Fibroblast of skin of back (primary cell): ENCODE measurements at regions not wholly inside any gene's neighbourhood (a gene's known extent, or its start where the extent isn't known, plus 50 kb on each side); places are given as distances from the start of the nearest gene placed in this dataset.
"Not testable (repeated sequence)": the region's sequence is repeated elsewhere in the genome, so short reads cannot be mapped to it uniquely, and the experiment has no call there.

ENCODE experiments used
- DNase-seq: peaks from one replicate; pipeline ENCODE4 v3.0.0-alpha.2; 2013

DNA sequence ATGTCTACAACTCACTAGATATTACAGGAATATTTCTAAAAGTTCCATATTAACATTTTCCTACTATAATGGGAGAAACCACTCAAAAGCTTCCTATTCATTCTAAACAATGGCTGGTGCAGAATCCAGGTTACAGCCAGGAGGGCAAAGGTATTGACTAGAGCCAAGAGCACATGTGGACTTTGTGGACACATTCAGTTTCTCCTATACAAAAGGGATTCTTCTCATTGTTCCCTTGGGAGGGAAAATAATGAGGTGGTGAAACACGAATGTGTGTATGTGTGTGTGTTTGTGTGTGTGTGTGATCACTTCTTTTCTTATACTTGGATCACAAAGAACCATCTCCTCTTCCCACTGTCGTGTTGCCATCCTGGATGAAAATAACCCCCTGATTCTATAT lies 1000.0 kb downstream of the ADGRL2 start:
- no peak for DNase-seq

GRCh38 chr1:82799261-82799660 lies 998.5 kb downstream of the ADGRL2 start:
- DNase-seq, result no peak

DNA sequence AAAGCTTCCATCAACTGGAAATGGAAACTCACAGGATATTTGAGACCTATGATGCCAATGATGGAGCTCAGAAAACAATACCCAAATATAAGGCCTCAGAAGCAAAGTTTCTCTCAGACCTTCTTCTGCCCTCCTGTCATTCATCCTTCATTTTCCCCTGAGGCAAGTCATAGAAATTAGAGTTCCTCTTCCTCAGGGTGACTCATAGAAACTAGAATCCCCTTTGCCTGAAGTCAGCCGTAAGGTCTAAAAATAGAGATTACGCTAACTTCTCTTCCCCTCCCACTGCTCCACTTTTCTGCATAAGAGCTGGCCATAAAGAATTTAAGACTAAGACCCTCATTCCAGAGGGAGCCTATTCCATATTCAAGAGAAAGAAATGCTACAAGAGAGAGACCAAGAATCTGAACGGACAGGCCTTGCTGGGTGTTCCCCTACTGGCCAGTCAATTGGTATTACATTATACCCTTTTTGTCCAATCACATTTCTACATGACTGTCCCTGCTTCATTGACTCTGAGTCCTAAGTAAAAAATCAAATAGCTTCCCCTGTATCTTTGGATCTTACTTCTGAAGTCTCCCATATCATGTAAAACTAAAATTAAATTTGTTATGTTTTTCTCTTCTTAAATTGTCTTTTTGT lies 994.9 kb downstream of the ADGRL2 start:
- DNase-seq, result peak; percentile 12

GRCh38 chr1:82792151-82792550 lies 991.4 kb downstream of the ADGRL2 start:
- no peak for DNase-seq

DNA sequence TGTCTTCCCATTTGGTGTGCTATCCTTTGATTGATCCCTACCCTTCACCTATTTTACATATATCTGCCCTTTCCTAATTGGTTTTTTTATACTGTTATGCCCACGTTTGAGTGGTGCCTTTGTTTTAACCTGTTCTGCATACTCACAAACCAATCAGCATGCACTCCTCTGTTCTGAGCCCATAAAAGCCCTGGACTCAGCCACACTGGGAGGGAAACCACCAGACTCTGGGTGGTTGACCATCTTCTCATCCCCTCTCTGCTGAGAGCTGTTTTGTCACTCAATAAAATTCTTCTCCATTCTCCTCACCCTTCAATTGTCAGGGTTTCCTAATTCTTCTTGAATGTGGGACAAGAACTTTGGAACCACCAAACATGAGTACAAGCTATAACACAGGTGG lies 989.8 kb downstream of the ADGRL2 start:
- DNase-seq, result no peak

- no peak for DNase-seq
These were observed 987.9 kb downstream of the ADGRL2 start for GRCh38 chr1:82788660-82789059.

GRCh38 chr1:82788038-82788437 lies 987.3 kb downstream of the ADGRL2 start:
- no peak for DNase-seq

GRCh38 chr1:82786883-82787282 lies 986.1 kb downstream of the ADGRL2 start:
- no peak for DNase-seq

GRCh38 chr1:82785268-82785790 lies 984.6 kb downstream of the ADGRL2 start:
- peak; percentile 20 for DNase-seq

- no peak for DNase-seq
These were observed 982.3 kb downstream of the ADGRL2 start for GRCh38 chr1:82783044-82783443.

DNA sequence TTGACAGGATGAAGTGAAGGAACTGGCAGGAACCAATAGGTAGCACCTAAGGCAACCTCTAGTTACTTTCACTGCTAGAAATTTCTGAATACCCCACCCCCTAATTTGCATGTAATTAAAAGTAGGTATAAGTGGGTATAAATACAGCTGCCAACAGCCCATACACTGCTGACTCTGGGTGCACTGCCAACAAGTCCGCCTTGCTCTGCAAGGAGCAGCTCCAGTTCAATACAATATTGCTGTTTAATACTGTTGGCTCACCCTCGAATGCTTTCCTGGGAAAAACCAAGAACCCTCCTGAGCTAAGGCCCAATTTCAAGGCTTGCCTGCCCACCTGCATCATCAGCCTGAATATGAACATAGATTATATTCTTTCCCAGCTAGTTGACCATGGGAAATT lies 981.9 kb downstream of the ADGRL2 start:
- DNase-seq, result no peak

DNA sequence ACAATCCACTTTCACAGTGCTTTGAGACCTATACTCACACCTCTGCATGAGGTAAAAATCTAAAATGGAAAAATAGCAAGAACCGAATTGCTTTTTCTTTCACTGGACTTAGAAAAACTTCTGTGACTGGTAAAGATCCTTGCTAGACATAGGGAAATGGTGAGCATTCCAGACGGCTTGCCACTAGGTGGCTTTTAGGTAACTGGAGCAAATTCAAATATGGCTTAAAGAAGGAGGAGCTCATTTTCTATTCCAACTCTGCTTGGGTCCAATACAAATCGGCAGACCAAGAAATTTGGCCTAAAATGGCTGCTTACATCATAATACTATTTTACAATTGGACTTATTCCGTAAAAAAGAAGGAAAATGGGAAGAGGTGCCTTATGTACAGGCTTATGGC lies 977.9 kb downstream of the ADGRL2 start:
- DNase-seq, result no peak

DNA sequence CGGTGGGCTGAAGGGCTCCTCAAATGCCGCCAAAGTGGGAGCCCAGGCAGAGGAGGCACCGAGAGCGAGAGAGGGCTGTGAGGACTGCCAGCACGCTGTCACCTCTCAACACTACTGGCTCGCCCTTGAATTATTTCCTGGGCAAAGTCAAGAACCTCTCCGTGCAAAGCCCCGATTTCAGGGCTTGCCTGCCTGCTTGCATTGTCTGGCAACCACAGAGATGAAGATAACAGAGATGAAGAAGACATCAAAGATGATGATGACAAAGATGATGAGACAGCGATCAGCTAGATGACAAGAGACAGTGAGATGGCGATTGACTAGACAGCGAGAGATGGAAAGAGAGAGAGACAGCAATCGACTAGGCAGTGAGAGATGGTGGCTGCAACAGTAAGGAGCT lies 976.5 kb downstream of the ADGRL2 start:
- no peak for DNase-seq

DNA sequence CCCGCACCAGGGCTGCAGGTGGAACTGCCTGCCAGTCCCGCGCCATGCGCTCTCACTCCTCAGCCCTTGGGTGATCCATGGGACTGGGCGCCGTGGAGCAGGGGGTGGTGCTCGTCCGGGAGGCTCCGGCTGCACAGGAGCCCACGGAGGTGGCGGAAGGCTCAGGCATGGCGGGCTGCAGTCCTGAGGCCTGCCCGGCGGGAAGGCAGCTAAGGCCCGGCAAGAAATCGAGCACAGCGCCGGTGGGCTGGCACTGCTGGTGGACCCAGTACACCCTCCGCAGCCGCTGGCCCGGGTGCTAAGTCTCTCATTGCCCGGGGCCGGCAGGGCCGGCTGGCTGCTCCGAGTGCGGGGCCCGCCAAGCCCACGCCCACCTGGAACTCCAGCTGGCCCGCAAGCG lies 976.0 kb downstream of the ADGRL2 start:
- DNase-seq, result not testable (repeated sequence)

GRCh38 chr1:82775406-82776000 lies 974.8 kb downstream of the ADGRL2 start:
- DNase-seq, result peak; percentile 27

GRCh38 chr1:82762829-82763532 lies 962.2 kb downstream of the ADGRL2 start:
- no peak for DNase-seq

DNA sequence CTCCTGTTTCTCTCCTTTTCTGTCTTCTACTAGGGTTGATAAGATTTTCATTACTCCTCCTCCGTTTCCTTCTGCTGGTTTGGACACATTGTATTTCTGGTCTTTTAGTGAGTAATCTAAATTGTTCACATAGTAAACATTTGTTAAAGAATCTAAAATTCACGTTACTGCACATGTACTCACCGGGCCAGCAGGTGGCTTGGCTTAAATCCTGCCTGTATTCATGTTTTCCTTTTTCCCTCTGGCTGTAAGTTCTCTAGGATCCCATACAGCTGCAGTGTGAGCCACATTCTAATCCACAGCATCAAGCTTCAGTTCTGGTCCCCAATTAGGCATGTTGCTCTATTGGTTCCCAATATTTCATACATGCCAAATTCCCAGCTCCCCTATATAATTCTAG lies 958.3 kb downstream of the ADGRL2 start:
- DNase-seq, result no peak

GRCh38 chr1:82755671-82756070 lies 954.9 kb downstream of the ADGRL2 start:
- DNase-seq, result no peak

GRCh38 chr1:82755191-82755590 lies 954.5 kb downstream of the ADGRL2 start:
- no peak for DNase-seq

DNA sequence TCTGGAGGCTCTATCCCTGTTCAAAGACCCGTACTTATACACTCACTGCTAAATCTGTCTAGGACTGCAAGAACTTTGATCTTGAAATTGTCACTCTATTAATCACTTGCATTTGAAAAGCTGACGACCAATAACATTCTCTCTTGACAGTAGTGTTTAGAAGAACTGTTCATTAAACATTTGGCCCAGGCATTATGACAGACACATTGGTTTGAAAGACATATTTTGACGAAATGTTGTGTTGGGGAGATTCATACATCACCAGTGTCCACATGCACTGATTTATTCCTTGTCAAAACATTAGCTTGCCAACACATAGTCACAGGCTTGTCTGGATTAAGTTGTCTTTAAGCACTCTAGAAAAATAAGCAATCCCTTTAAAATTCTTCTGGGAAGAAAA lies 951.3 kb downstream of the ADGRL2 start:
- DNase-seq, result no peak

DNA sequence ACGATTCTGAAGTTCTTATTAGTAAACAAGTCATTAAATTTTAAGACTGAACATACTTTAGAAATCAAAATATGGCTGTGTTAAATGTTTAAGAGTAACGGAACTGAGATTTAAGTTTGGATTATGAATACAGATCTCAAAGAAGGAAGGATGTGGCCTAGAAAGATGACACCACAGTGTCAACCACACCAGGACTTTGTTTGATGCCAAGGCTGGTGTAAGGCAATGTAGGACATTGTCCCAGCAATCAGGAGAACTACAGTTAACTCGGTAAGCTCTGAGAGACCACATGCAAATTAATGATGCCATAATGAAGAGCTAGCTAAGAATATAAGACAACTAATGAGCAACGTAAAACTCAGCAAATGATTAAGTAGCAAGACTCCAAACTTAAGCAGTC lies 932.9 kb downstream of the ADGRL2 start:
- no peak for DNase-seq

DNA sequence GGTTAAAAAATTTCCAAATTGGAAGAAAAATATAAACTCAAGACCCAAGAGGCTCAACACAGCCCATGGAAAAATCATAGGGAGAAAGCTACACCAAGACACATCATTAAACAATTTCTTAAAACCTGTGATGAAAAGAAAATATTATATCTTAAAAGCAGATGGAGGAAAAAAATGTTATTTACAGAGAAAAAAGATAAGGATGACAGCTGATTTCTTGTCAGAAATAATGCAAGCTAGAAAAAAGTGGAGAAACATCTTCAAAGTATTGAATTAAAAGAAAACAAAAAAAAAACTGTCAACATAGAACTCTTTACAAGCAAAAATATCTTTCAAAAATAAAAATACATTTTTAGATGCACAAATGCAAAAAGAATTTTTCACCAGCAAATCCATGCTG lies 930.5 kb downstream of the ADGRL2 start:
- DNase-seq, result no peak

- DNase-seq, result no peak
These were observed 927.5 kb downstream of the ADGRL2 start for GRCh38 chr1:82728206-82728605.

- no peak for DNase-seq
These were observed 923.5 kb downstream of the ADGRL2 start for GRCh38 chr1:82724246-82724645.
